ENCODE measurements at regions not wholly inside any gene's neighbourhood (a gene's known extent, or its start where the extent isn't known, plus 50 kb on each side); places are given as distances from the start of the nearest gene placed in this dataset.

DNA sequence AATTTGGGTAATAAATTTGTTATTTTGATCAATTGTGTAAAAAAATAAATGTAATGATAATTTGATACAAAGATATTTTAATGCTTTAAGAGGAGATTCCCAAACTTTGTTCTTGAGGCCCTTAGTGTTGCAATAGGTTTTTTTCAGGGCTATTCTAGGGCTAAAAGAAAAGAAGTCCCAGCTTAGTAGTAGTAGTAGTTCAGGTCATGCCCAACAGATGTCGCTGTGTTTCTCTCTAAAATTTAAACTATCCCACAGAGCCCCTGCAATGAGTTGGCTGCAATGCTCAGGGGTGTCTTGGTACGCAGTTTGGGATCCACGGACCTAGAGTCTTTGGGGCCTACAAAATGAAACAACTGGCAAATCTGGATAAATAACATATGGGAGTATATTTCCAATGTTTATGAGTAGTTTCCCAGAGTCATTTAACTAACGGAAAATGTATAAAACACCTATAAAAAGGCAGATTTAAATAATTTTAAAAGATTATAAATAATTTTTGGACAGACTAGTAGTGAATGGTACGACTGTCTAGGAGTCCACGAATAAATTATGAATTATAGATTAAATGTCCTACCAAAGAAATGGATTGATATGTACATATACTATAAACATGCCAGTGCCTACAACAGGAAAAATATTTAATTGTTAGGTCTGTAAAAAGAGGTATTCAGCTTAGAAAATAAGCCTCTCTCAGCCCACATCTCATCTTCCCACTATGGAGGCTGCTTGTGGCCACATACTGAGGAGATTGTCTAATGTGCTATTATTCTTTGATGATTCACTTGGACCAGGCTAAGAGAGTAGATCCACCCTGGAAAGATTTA is 228.5 kb upstream of the PMFBP1 start:
- peak; percentile 5 for DNase-seq (ENCODE audit: insufficient read length, low spot score)
- TF ChIP-seq POLR2A (IDR thresholded peaks at IDR 0.05; ENCODE audit: low read depth, low read length) = no peak
- TF ChIP-seq POLR2AphosphoS5 (IDR thresholded peaks at IDR 0.05; ENCODE audit: low read depth, low read length) = no peak
- TF ChIP-seq POU2F2 (IDR thresholded peaks at IDR 0.05; ENCODE audit: low read depth, low read length) = no peak
- TF ChIP-seq TAF1 (IDR thresholded peaks at IDR 0.05; ENCODE audit: low read depth, low read length) = no peak
- no peak for TF ChIP-seq PAX5 (IDR thresholded peaks at IDR 0.05; ENCODE audit: insufficient read depth, low read length, severe bottlenecking)
- no peak for TF ChIP-seq SPI1 (IDR thresholded peaks at IDR 0.05; ENCODE audit: low read depth, low read length)
- FAIRE-seq = peak; percentile 77

DNA sequence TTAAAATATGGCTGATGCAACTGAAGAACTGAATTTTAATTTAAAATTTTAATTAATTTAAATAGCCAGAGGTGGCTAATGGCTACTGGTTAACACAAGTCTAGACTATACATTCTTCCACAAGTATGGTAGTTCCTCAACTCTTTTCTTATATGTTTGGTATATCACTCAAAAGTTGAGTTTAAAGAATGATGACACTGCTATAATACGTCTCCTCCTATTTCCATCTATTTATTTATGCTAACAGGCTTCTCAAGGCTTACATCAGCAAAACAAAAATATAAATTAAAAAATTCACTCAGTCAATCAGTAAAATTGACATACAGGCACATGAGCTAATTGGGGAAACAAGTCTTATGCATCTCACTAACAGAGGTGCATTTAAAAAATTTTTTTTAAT is 227.9 kb upstream of the PMFBP1 start:
- FAIRE-seq (no peak), DNase-seq (ENCODE audit: insufficient read length, low spot score) (no peak)
- TF ChIP-seq POU2F2 (IDR thresholded peaks at IDR 0.05; ENCODE audit: low read depth, low read length) = no peak
- TF ChIP-seq PAX5 (IDR thresholded peaks at IDR 0.05; ENCODE audit: insufficient read depth, low read length, severe bottlenecking) = no peak
- no peak for TF ChIP-seq POLR2A (IDR thresholded peaks at IDR 0.05; ENCODE audit: low read depth, low read length)
- TF ChIP-seq POLR2AphosphoS5 (IDR thresholded peaks at IDR 0.05; ENCODE audit: low read depth, low read length) = no peak
- TF ChIP-seq SPI1 (IDR thresholded peaks at IDR 0.05; ENCODE audit: low read depth, low read length) = no peak
- TF ChIP-seq TAF1 (IDR thresholded peaks at IDR 0.05; ENCODE audit: low read depth, low read length) = no peak

DNA sequence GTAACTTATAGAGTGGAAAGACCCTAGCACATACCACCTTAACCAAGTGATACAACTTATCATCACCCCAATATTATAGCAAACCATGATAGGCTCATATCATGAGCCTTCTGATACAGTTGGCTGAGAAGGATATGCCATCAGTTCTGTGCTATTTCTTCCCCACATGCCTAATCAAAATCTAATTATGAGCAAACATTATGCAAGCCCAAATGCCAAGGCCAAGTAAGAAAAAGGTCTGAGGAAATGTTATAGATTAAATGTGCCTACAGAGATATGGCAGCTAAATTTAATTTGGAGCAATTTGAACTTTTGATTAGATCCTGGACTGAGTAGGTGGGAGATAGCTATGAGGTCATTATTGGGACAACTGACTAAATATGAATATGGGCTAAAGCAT is 225.9 kb upstream of the PMFBP1 start:
- FAIRE-seq (no peak), DNase-seq (ENCODE audit: insufficient read length, low spot score) (no peak)
- TF ChIP-seq TAF1 (IDR thresholded peaks at IDR 0.05; ENCODE audit: low read depth, low read length) (no peak), POU2F2 (IDR thresholded peaks at IDR 0.05; ENCODE audit: low read depth, low read length) (no peak), PAX5 (IDR thresholded peaks at IDR 0.05; ENCODE audit: insufficient read depth, low read length, severe bottlenecking) (no peak), POLR2AphosphoS5 (IDR thresholded peaks at IDR 0.05; ENCODE audit: low read depth, low read length) (no peak), POLR2A (IDR thresholded peaks at IDR 0.05; ENCODE audit: low read depth, low read length) (no peak), SPI1 (IDR thresholded peaks at IDR 0.05; ENCODE audit: low read depth, low read length) (no peak)

DNA sequence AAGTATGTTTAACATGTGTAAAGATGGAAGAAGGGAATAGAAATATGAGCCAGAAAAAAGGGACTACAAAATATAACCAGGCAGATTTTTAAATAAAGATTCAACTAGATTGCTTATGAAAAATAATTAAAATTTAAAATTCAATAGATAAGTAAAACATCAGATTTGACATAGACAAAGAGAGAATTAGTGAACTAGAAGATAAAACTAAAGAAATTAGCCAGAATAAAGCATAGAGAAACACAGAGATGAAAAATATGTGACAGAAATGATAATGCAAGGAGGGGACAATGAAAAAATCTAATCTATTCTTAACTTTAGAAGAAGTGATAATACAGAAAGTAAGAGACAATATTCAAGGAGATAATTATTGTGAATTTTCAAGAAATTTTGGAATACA is 222.6 kb upstream of the PMFBP1 start:
- no peak for DNase-seq (ENCODE audit: insufficient read length, low spot score)
- FAIRE-seq = no peak
- TF ChIP-seq POLR2AphosphoS5 (IDR thresholded peaks at IDR 0.05; ENCODE audit: low read depth, low read length) = no peak
- TF ChIP-seq POU2F2 (IDR thresholded peaks at IDR 0.05; ENCODE audit: low read depth, low read length) = no peak
- TF ChIP-seq POLR2A (IDR thresholded peaks at IDR 0.05; ENCODE audit: low read depth, low read length) = no peak
- TF ChIP-seq TAF1 (IDR thresholded peaks at IDR 0.05; ENCODE audit: low read depth, low read length) = no peak
- TF ChIP-seq SPI1 (IDR thresholded peaks at IDR 0.05; ENCODE audit: low read depth, low read length) = no peak
- TF ChIP-seq PAX5 (IDR thresholded peaks at IDR 0.05; ENCODE audit: insufficient read depth, low read length, severe bottlenecking) = no peak

- FAIRE-seq (no peak), DNase-seq (ENCODE audit: insufficient read length, low spot score) (no peak)
- TF ChIP-seq TAF1 (IDR thresholded peaks at IDR 0.05; ENCODE audit: low read depth, low read length) (no peak), SPI1 (IDR thresholded peaks at IDR 0.05; ENCODE audit: low read depth, low read length) (no peak), PAX5 (IDR thresholded peaks at IDR 0.05; ENCODE audit: insufficient read depth, low read length, severe bottlenecking) (no peak), POU2F2 (IDR thresholded peaks at IDR 0.05; ENCODE audit: low read depth, low read length) (no peak), POLR2A (IDR thresholded peaks at IDR 0.05; ENCODE audit: low read depth, low read length) (no peak), POLR2AphosphoS5 (IDR thresholded peaks at IDR 0.05; ENCODE audit: low read depth, low read length) (no peak)
These were observed 217.8 kb upstream of the PMFBP1 start for GRCh38 chr16:72389791-72390190.

DNA sequence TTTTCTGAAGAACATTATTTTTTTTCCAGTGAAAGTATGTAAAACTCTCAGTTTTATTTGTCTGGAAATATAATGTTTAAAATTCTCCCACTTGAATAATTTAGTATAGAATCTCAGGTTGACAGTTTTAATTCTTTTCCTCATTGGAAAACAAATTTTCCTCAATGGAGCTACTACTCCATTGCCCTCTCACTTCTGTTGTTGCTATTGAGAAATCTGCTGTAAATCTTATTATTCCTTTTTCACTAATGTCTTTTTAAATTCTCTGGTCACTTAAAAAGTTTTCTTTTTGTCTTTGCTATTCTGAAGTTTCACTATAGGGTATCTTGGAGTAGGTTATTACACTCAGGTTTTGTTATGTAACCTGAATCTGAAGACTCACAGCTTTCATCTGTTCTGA is 216.1 kb upstream of the PMFBP1 start:
- FAIRE-seq (no peak), DNase-seq (ENCODE audit: insufficient read length, low spot score) (no peak)
- TF ChIP-seq POLR2AphosphoS5 (IDR thresholded peaks at IDR 0.05; ENCODE audit: low read depth, low read length) (no peak), POU2F2 (IDR thresholded peaks at IDR 0.05; ENCODE audit: low read depth, low read length) (no peak), SPI1 (IDR thresholded peaks at IDR 0.05; ENCODE audit: low read depth, low read length) (no peak), PAX5 (IDR thresholded peaks at IDR 0.05; ENCODE audit: insufficient read depth, low read length, severe bottlenecking) (no peak), TAF1 (IDR thresholded peaks at IDR 0.05; ENCODE audit: low read depth, low read length) (no peak), POLR2A (IDR thresholded peaks at IDR 0.05; ENCODE audit: low read depth, low read length) (no peak)

- FAIRE-seq = no peak
- no peak for TF ChIP-seq POLR2AphosphoS5 (IDR thresholded peaks at IDR 0.05; ENCODE audit: low read depth, low read length)
- TF ChIP-seq SPI1 (IDR thresholded peaks at IDR 0.05; ENCODE audit: low read depth, low read length) = no peak
- no peak for TF ChIP-seq TAF1 (IDR thresholded peaks at IDR 0.05; ENCODE audit: low read depth, low read length)
- DNase-seq (ENCODE audit: insufficient read length, low spot score) = no peak
These were observed 212.7 kb upstream of the PMFBP1 start for GRCh38 chr16:72384651-72385050.

DNA sequence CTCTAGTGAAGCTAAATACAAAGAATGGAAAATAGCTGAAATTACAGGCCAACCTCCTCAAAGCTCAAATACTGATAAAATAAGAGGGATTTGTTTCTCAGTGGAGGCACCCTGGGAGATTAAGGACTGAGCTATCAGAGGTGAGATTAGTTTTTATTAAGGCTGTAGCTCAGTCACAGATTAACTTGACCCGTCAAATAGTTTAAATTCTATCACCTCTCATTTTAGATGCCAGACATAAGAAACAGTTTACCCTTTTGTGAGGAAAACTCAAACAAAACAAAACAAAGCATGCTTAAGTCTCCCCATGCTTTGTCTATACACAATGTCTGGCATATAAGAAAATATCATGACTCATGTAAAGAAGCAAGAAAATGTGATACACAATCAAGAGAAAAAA is 208.3 kb upstream of the PMFBP1 start:
- no peak for DNase-seq (ENCODE audit: insufficient read length, low spot score)
- TF ChIP-seq SPI1 (IDR thresholded peaks at IDR 0.05; ENCODE audit: low read depth, low read length) (no peak), PAX5 (IDR thresholded peaks at IDR 0.05; ENCODE audit: insufficient read depth, low read length, severe bottlenecking) (no peak), POLR2AphosphoS5 (IDR thresholded peaks at IDR 0.05; ENCODE audit: low read depth, low read length) (no peak), POU2F2 (IDR thresholded peaks at IDR 0.05; ENCODE audit: low read depth, low read length) (no peak), TAF1 (IDR thresholded peaks at IDR 0.05; ENCODE audit: low read depth, low read length) (no peak), POLR2A (IDR thresholded peaks at IDR 0.05; ENCODE audit: low read depth, low read length) (no peak)
- FAIRE-seq = no peak

DNA sequence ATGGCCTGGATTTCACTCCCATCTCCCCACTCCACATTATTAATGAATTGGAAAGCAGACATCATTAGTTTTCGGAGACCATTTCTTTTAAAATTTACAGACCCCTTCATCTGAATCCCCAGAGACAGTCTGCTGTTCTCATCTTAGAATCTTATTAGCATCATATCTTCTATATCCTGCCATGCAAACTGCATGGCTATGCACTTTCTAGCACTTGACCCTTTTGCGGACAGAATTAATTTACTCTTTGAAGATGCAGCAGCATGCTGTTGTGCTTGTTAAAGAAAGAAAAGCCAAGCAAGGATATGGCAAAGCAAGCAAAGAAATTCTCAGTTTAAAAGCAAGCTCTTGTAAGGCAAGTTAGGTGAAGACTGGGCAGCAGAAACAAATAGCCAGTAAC is 201.2 kb upstream of the PMFBP1 start:
- DNase-seq (ENCODE audit: insufficient read length, low spot score) (no peak), FAIRE-seq (no peak)
- TF ChIP-seq TAF1 (IDR thresholded peaks at IDR 0.05; ENCODE audit: low read depth, low read length) (no peak), POU2F2 (IDR thresholded peaks at IDR 0.05; ENCODE audit: low read depth, low read length) (no peak), SPI1 (IDR thresholded peaks at IDR 0.05; ENCODE audit: low read depth, low read length) (no peak), POLR2AphosphoS5 (IDR thresholded peaks at IDR 0.05; ENCODE audit: low read depth, low read length) (no peak), POLR2A (IDR thresholded peaks at IDR 0.05; ENCODE audit: low read depth, low read length) (no peak), PAX5 (IDR thresholded peaks at IDR 0.05; ENCODE audit: insufficient read depth, low read length, severe bottlenecking) (no peak)

Measured in GM12891 (cell line).